Bone marrow (tissue), 2 donors: ENCODE measurements at regions not wholly inside any gene's neighbourhood (a gene's known extent, or its start where the extent isn't known, plus 50 kb on each side); places are given as distances from the start of the nearest gene placed in this dataset.

Experiments
- DNase-seq, 2 donors: peaks; one replicate each; lab custom pipeline; 2025; lab: John Stamatoyannopoulos, UW

GRCh38 chr5:26231316-26231715 lies 807.1 kb downstream of the CDH9 start:
- no peak for DNase-seq

- no peak for DNase-seq
Measured at GRCh38 chr5:26229848-26230247, 808.5 kb downstream of the CDH9 start.

GRCh38 chr5:26227245-26227644 lies 811.1 kb downstream of the CDH9 start:
- DNase-seq = no peak

GRCh38 chr5:26205121-26205520 lies 833.3 kb downstream of the CDH9 start:
- DNase-seq = no peak

DNA sequence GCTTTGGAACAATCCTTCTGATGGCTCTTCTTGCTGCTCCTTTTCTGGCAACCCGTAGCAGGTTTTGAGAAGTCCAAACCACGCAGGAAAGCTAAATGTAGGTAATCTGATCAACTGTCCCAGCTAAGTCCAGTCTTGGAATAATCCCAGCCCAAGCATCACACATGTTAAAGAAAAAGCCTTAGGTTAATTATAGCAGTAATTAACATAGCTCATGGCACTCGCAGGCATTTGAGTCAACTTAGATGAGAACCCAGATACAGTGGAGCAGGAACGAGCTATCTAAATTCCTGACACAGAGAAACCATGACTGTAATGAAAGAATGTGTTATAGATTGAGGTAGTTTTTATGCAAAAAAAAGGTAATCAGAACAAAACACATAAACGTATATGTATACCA lies 844.8 kb downstream of the CDH9 start:
- DNase-seq = no peak

- no peak for DNase-seq
Measured at GRCh38 chr5:26192486-26192885, 845.9 kb downstream of the CDH9 start.

DNA sequence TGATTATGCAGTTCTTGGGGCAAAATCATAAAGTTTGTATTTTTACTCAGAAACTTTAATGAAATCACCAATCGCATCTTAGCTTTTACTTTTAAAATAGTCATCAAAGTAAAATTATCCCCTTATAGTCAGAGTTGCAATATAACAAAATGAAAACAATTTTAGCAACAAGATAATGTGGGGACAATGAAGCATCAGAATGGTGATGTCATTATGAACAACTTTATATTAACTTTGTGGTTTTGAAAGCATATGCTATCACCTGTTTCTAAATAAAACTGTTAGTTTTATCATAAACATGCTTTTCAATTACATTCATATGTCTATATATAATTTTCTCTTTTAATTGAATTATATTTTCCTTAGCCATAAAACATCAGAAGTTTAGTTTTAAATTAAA lies 856.8 kb downstream of the CDH9 start:
- DNase-seq = no peak

DNA sequence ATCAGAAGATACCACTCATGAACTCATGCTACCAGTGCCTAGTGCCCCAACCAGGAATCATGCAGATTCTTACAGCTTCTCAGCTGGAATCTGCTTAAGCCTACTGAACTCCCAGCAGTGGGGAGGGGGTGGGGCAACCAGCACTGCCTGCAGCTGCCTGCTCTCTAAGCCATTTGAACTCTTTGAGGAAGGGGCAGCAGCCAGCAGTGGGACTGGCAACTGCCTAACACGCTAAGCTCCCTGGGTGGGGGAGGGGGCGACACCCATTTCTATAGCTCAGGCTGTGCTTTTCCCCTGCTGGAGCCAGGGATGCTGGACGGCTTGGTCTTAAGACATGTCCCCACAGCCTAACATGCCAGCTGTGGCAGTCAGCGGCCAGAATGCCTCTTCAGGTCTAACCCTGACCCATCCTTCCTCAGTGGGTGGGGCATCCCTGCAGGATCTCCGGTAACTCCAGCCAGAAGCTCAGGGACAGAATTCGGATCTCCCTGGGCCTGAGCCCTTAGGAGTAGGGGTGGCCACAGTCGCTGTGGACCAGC lies 889.7 kb downstream of the CDH9 start:
- DNase-seq = no peak

DNA sequence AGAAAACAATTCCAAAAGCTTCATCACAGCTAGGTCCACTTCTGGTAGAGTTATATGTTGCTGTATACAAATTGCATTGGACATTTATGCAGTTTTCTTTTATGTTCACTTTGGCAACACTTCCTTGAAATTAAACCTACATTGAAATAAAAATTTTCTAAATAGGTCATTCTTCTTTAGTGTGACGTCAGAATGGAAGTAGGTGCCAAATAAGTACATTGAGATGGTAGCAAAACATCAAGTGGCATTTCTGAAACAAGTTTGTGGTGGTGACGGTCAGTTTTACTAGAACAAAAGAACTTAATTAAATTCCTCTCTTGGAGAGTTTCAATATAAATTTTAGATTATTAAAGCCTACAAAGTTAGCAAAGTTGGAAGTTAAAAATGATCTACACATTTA lies 895.1 kb downstream of the CDH9 start:
- DNase-seq = no peak

DNA sequence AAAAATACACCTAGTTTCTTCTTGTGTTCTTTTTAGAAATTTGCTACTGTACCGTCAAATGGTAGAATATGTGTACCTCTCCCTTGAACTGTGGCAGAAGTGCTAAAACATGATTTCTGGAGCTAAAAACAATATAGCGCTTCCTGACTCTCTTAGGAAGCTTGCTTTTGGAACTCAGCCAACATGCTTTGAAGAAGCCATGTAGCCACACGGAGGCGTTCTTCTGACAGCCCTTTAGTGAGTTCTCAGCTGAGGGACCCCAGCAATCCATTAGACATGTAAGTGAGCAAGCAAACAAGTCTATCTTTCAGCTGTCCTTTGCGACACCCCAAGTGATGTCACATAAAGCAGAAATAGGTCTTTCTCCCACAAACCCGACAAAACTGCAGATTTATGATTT lies 917.0 kb downstream of the CDH9 start:
- no peak for DNase-seq

DNA sequence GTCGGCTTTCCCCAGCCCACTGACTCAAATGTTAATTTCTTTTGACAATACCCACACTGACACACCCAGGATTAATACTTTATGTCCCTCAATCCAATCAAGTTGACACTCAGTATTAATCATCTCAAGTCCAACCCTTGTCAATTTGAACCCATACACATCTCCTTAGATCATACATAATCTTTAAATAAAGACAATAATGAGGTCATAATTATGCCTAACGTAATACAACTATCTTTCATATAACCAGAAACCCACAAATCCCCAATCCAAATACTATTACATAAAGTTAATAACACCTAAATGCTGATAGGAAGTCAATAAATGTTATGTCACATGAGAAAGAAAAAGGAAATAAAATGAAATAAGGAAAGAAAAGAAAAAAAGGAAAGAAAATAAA lies 934.2 kb downstream of the CDH9 start:
- DNase-seq = no peak

GRCh38 chr5:26060212-26060611 lies 978.2 kb downstream of the CDH9 start:
- DNase-seq = no peak

GRCh38 chr5:26054594-26054993 lies 983.8 kb downstream of the CDH9 start:
- no peak for DNase-seq

DNA sequence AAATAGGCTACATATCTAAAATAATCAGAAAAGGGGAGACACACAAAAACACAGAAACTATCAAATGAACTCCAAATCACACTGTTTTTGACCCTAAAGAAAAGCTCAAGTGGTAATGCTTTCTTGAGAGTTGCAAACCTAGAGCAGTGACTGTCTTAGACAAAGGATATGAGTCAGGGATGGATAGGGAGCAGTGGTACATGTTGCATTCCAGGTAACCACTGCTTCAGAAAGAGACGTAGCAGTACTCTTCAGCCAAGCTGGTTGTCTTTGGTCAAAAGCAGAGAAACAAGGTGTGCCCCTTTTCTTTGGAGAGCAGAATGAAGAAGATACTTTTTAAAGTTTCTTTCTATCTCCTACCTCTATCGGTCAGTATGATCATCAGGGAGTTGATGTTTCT lies 1003.6 kb downstream of the CDH9 start:
- no peak for DNase-seq

DNA sequence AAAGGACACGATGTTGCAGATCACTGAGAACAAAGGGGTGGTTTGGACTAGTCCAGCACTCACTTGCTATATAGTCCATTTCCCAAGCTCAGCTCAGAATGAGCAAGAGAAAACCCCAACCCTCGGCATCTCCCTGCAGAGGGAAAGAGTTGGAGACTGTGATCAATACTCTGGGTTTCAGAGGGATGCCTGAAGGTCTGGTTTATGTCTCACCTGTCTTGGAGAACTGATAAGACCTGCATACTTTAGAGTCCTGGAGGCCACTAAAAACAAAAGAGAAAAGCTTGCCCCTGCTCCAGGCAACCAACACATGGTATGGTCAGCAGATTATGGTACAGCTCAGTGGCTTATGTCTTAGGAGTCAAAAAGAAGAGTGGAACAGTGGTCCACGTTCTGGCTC lies 1006.9 kb downstream of the CDH9 start:
- DNase-seq = no peak

GRCh38 chr5:26026044-26026443 lies 1012.3 kb downstream of the CDH9 start:
- DNase-seq = no peak

GRCh38 chr5:26024774-26025173 lies 1013.6 kb downstream of the CDH9 start:
- no peak for DNase-seq

GRCh38 chr5:26023361-26023760 lies 1015.0 kb downstream of the CDH9 start:
- no peak for DNase-seq

GRCh38 chr5:26014206-26014605 lies 1024.2 kb downstream of the CDH9 start:
- no peak for DNase-seq

DNA sequence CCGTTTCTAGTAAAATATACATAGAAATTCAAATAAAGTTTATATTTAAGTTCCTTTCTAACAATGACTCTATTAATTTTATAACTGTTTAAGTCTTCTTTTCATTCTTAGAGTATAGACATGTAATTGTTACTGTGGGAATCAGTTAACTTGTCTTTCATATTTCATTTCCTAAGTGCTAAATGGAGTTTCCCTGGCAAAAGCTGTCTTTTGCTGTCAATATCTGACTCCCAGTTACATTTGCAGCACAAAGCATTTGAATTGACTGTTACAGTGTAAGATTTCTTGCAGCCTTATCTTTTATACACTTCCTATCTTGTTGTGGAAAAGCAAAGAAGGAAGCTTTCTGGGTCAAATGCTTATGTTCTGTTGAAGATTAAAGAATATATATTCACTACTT lies 1026.3 kb downstream of the CDH9 start:
- no peak for DNase-seq

GRCh38 chr5:26009742-26010141 lies 1028.6 kb downstream of the CDH9 start:
- DNase-seq = no peak

GRCh38 chr5:26003966-26004365 lies 1034.4 kb downstream of the CDH9 start:
- DNase-seq = no peak

- DNase-seq = no peak
Measured at GRCh38 chr5:25995209-25995608, 1043.2 kb downstream of the CDH9 start.

DNA sequence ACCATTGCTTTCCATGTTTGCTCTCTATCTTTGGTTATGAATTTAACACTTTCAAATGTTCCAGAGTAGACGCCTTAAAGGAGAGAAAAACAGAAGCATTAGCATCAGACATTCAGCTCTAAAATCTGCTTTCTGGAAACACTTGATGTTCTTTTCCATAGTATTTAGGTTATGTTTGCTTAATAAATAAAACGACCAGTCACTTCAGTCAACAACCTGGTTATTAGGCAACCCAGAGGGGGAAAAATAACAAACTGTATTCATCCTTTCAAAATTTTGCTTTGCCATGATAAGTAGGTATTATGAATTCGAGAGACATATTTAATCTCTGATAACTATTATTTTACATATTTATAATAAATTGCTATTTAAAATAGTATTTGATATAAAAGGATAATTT lies 1044.7 kb downstream of the CDH9 start:
- DNase-seq = no peak

DNA sequence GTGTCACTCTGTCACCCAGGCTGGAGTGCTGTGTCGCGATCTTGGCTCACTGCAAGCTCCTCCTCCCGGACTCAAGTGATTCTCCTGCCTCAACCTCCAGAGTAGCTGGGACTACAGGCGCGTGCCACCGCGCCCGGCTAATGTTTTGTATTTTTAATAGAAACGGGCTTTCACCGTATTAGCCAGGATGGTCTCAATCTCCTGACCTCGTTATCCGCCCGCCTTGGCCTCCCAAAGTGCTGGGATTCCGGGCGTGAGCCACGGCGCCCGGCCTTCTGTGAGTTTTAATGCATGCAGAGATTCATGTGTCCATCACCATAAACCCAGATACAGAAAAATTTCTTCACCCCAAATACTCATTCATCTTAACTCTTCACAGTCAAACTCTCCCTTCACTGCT lies 1046.7 kb downstream of the CDH9 start:
- DNase-seq = no peak
